HepG2 (cell line): ENCODE measurements at regions not wholly inside any gene's neighbourhood (a gene's known extent, or its start where the extent isn't known, plus 50 kb on each side); places are given as distances from the start of the nearest gene placed in this dataset.

ENCODE experiments used
- ESRRA ChIP-seq: sonication (generic); formaldehyde crosslinking; IDR thresholded peaks from 2 replicates; pipeline ENCODE4 v1.5.1; 2020; ENCODE audit warnings: mild to moderate bottlenecking, low read depth, missing genetic modification reagents
- FUBP1 ChIP-seq: sonication (generic); formaldehyde crosslinking; IDR thresholded peaks from 2 replicates; pipeline ENCODE4 v1.5.1; 2020; ENCODE audit warnings: missing genetic modification reagents, mild to moderate bottlenecking, borderline replicate concordance
- MAF1 ChIP-seq: sonication (generic); formaldehyde crosslinking; IDR thresholded peaks from 2 replicates; pipeline ENCODE4 v1.5.0; 2020; ENCODE audit warnings: missing genetic modification reagents, borderline replicate concordance
- NCOA1 ChIP-seq: sonication (generic); formaldehyde crosslinking; IDR thresholded peaks from 2 replicates; pipeline ENCODE4 v1.9.0; 2021; ENCODE audit warnings: missing genetic modification reagents
- RARA ChIP-seq: IDR thresholded peaks from 2 replicates; pipeline ENCODE4 v1.6.1; 2016; ENCODE audit warnings: missing genetic modification reagents, missing compliant biosample characterization
- SNRNP70 ChIP-seq: fragments of 200-400 bp; formaldehyde crosslinking; IDR thresholded peaks from 2 replicates; pipeline ENCODE4 v1.6.1; 2017; ENCODE audit warnings: mild to moderate bottlenecking, low read depth, low read length, moderate library complexity
- SSRP1 ChIP-seq: IDR thresholded peaks from 2 replicates; pipeline ENCODE4 v1.6.1; 2016; ENCODE audit warnings: control low read depth
- TEF ChIP-seq: sonication (generic); formaldehyde crosslinking; IDR thresholded peaks from 2 replicates; pipeline ENCODE4 v1.5.0; 2020; ENCODE audit warnings: missing genetic modification reagents
- ZBTB2 ChIP-seq: sonication (generic); formaldehyde crosslinking; IDR thresholded peaks from 2 replicates; pipeline ENCODE4 v1.8.0; 2022; ENCODE audit warnings: low read depth, missing genetic modification reagents
- ZMAT3 ChIP-seq: sonication (generic); formaldehyde crosslinking; conservative IDR thresholded peaks from 2 replicates; pipeline ENCODE4 v1.7.0; 2021; ENCODE audit warnings: missing genetic modification reagents
- ZNF7 ChIP-seq: IDR thresholded peaks from 2 replicates; pipeline ENCODE4 v1.6.1; 2016; ENCODE audit warnings: missing biosample characterization, missing genetic modification reagents
- TF ChIP-seq, protein P1 (sequence below): sonication (generic); formaldehyde crosslinking; IDR thresholded peaks from 2 replicates; pipeline ENCODE4 v1.5.1; 2020; ENCODE audit warnings: mild to moderate bottlenecking, missing genetic modification reagents, moderate library complexity
- TF ChIP-seq, protein P2 (sequence below): sonication (generic); formaldehyde crosslinking; conservative IDR thresholded peaks from 2 replicates; pipeline ENCODE4 v1.8.0; 2022; ENCODE audit warnings: missing genetic modification reagents
- TF ChIP-seq, protein P3 (sequence below): sonication (generic); formaldehyde crosslinking; IDR thresholded peaks from 2 replicates; pipeline ENCODE4 v1.4.0; 2020; ENCODE audit warnings: mild to moderate bottlenecking, missing genetic modification reagents

DNA sequence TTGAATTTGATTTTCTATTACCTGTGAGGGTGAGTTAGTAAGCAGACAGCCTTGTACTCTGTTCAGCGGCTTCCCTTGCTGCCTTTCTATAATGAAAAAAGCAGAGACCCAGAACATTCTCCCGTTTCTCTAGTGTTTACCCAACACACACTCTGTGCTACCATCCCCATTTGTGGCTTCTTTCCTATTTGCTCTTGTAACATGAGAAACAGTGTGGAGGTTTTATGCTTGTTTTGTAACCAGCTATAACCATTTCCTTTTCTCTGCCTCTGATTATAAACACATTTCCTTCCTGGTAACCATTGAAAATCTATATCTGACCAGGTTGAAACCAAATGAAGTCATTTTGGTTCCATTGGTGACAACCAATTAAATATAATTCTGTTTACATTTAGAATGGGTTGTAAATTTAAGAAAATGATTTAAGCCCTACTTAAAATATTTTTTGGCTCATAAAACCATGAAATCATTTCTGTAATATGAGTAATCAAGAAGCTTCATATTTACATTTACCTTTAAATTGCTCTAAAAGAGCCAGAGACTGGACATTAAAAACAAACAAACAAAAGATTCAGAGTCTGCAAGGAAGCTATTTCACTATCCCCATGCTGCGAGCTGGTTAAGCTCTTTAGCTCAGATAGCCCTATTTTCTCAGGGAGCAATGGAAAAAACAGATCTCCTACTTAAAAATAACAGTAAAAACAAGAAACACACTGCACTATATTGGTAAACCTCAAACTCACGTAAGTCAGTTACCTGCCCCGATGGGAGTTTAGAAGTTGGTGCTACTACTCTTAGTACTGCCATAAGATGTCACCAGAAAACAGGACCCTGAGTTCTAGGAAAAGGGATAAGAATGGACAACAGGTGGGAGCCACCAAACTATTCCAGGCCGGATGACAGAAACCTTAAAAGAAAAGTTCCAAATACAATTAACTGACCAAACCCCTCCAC is 206.5 kb upstream of the EEA1 start (continued):
- no peak for TF ChIP-seq RARA (CRISPR knock-in tag)
- TF ChIP-seq, protein P1, sequence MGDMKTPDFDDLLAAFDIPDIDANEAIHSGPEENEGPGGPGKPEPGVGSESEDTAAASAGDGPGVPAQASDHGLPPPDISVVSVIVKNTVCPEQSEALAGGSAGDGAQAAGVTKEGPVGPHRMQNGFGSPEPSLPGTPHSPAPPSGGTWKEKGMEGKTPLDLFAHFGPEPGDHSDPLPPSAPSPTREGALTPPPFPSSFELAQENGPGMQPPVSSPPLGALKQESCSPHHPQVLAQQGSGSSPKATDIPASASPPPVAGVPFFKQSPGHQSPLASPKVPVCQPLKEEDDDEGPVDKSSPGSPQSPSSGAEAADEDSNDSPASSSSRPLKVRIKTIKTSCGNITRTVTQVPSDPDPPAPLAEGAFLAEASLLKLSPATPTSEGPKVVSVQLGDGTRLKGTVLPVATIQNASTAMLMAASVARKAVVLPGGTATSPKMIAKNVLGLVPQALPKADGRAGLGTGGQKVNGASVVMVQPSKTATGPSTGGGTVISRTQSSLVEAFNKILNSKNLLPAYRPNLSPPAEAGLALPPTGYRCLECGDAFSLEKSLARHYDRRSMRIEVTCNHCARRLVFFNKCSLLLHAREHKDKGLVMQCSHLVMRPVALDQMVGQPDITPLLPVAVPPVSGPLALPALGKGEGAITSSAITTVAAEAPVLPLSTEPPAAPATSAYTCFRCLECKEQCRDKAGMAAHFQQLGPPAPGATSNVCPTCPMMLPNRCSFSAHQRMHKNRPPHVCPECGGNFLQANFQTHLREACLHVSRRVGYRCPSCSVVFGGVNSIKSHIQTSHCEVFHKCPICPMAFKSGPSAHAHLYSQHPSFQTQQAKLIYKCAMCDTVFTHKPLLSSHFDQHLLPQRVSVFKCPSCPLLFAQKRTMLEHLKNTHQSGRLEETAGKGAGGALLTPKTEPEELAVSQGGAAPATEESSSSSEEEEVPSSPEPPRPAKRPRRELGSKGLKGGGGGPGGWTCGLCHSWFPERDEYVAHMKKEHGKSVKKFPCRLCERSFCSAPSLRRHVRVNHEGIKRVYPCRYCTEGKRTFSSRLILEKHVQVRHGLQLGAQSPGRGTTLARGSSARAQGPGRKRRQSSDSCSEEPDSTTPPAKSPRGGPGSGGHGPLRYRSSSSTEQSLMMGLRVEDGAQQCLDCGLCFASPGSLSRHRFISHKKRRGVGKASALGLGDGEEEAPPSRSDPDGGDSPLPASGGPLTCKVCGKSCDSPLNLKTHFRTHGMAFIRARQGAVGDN: no peak
- no peak for TF ChIP-seq ZMAT3 (CRISPR knock-in tag)
- TF ChIP-seq TEF: no peak
- TF ChIP-seq SNRNP70: no peak
- TF ChIP-seq, protein P2, sequence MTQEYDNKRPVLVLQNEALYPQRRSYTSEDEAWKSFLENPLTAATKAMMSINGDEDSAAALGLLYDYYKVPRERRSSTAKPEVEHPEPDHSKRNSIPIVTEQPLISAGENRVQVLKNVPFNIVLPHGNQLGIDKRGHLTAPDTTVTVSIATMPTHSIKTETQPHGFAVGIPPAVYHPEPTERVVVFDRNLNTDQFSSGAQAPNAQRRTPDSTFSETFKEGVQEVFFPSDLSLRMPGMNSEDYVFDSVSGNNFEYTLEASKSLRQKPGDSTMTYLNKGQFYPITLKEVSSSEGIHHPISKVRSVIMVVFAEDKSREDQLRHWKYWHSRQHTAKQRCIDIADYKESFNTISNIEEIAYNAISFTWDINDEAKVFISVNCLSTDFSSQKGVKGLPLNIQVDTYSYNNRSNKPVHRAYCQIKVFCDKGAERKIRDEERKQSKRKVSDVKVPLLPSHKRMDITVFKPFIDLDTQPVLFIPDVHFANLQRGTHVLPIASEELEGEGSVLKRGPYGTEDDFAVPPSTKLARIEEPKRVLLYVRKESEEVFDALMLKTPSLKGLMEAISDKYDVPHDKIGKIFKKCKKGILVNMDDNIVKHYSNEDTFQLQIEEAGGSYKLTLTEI (CRISPR knock-in tag): no peak
- no peak for TF ChIP-seq FUBP1 (CRISPR knock-in tag)
- TF ChIP-seq ZBTB2: no peak
- no peak for TF ChIP-seq NCOA1 (CRISPR knock-in tag)
- TF ChIP-seq ESRRA (CRISPR knock-in tag): no peak
- TF ChIP-seq MAF1 (CRISPR knock-in tag): no peak
- TF ChIP-seq, protein P3, sequence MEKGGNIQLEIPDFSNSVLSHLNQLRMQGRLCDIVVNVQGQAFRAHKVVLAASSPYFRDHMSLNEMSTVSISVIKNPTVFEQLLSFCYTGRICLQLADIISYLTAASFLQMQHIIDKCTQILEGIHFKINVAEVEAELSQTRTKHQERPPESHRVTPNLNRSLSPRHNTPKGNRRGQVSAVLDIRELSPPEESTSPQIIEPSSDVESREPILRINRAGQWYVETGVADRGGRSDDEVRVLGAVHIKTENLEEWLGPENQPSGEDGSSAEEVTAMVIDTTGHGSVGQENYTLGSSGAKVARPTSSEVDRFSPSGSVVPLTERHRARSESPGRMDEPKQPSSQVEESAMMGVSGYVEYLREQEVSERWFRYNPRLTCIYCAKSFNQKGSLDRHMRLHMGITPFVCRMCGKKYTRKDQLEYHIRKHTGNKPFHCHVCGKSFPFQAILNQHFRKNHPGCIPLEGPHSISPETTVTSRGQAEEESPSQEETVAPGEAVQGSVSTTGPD (CRISPR knock-in tag): peak; percentile 90; the same call in 1 of the 2 replicates
- no peak for TF ChIP-seq ZNF7 (CRISPR knock-in tag)
- no peak for TF ChIP-seq SSRP1 (CRISPR knock-in tag)
